ENCODE measurements at regions not wholly inside any gene's neighbourhood (a gene's known extent, or its start where the extent isn't known, plus 50 kb on each side); places are given as distances from the start of the nearest gene placed in this dataset.

DNA sequence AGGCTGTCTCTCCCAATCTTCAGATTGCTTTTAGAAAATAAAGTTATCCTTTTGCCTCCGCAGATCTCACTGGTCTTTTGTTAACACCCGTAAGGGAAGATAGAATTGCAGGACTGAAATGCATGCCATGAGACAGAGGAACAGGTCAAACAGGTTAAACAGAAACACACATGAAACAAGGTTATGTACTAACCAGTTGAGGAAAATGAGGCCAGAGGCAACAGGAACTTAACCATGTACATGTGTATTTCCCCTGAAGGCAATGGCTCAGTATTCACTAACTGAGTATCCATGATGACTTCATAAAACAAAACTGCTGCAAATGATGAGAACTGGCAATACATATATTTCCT lies 169.1 kb upstream of the NSMCE3 start:
- Histone ChIP-seq H3K9me3 (ENCODE audit: control insufficient read depth, low read depth, low read length) (no peaks in the 10 kb centered on the region), H4K20me1 (ENCODE audit: control insufficient read depth, insufficient read depth, insufficient read length) (no peaks in the 10 kb centered on the region), H3K18ac (ENCODE audit: insufficient read length, low read depth, low read length) (no peak overlapping the region), H2AK5ac (ENCODE audit: insufficient read length, low read length) (no peak overlapping the region), H3K4me2 (ENCODE audit: insufficient read depth, insufficient read length, low read length) (no peak overlapping the region), H3T11ph (ENCODE audit: low read length) (no peak overlapping the region), H2BK120ac (ENCODE audit: low read depth, low read length, poor library complexity, severe bottlenecking) (no peak overlapping the region), H3K79me1 (ENCODE audit: insufficient read depth, low read depth, low read length, poor library complexity, severe bottlenecking) (no peaks in the 10 kb centered on the region), H3K4me1 (ENCODE audit: insufficient read depth, low read length) (peaks cover 9% of the 10 kb centered on the region; the same call in 1 of the 2 replicates), H3K79me2 (ENCODE audit: insufficient read depth, low read length) (no peaks in the 10 kb centered on the region; the same call in 1 of the 2 replicates), H3K9ac (ENCODE audit: extremely low read depth, insufficient read length, low read length) (no peak overlapping the region), H3K27me3 (ENCODE audit: insufficient read depth, low read length) (no peaks in the 10 kb centered on the region), H4K91ac (ENCODE audit: insufficient read length, low read depth, low read length) (no peak overlapping the region), H3K14ac (ENCODE audit: insufficient read depth, low read length) (no peak overlapping the region), H3K23ac (ENCODE audit: insufficient read length, low read depth, low read length) (no peak overlapping the region), H3K27ac (ENCODE audit: insufficient read length, low read depth, low read length) (no peak overlapping the region), H2BK15ac (ENCODE audit: low read depth, low read length) (no peak overlapping the region), H2BK12ac (ENCODE audit: insufficient read length, low read depth, low read length) (no peak overlapping the region), H2BK20ac (ENCODE audit: low read depth, low read length, poor library complexity, severe bottlenecking) (no peak overlapping the region), H4K8ac (replicated peaks; ENCODE audit: insufficient read length, low read depth, low read length) (no peak overlapping the region), H4K5ac (ENCODE audit: insufficient read length, low read depth, low read length) (no peak overlapping the region), H3K4ac (ENCODE audit: low read depth, low read length) (no peak overlapping the region), H3K56ac (ENCODE audit: insufficient read length, low read depth, low read length) (no peak overlapping the region), H2AFZ (ENCODE audit: low read length) (no peak overlapping the region), H2BK5ac (ENCODE audit: insufficient read length, low read length) (no peak overlapping the region), H3K23me2 (ENCODE audit: insufficient read length, low read depth, low read length, poor library complexity, severe bottlenecking) (no peaks in the 10 kb centered on the region)
- Mint-ChIP-seq H3K9me3 (no peaks in the 10 kb centered on the region), H3K4me3 (no peak overlapping the region), H3K27me3 (ENCODE audit: low read depth) (no peaks in the 10 kb centered on the region), H3K4me1 (peaks cover 17 to 18% of the 10 kb centered on the region in 2 experiments), H3K36me3 (ENCODE audit: insufficient read depth in 1 of 3, low read depth in 3 of 3) (no peaks in the 10 kb centered on the region), H3K27ac (no peak overlapping the region)
- WGBS (ENCODE audit: extremely low coverage, insufficient read length, low lambda C conversion rate): no CpG with 5 or more reads among the region's 2 CpGs
- DNase-seq: no peak
- TF ChIP-seq, protein P1, sequence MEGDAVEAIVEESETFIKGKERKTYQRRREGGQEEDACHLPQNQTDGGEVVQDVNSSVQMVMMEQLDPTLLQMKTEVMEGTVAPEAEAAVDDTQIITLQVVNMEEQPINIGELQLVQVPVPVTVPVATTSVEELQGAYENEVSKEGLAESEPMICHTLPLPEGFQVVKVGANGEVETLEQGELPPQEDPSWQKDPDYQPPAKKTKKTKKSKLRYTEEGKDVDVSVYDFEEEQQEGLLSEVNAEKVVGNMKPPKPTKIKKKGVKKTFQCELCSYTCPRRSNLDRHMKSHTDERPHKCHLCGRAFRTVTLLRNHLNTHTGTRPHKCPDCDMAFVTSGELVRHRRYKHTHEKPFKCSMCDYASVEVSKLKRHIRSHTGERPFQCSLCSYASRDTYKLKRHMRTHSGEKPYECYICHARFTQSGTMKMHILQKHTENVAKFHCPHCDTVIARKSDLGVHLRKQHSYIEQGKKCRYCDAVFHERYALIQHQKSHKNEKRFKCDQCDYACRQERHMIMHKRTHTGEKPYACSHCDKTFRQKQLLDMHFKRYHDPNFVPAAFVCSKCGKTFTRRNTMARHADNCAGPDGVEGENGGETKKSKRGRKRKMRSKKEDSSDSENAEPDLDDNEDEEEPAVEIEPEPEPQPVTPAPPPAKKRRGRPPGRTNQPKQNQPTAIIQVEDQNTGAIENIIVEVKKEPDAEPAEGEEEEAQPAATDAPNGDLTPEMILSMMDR (conservative IDR thresholded peaks at IDR 0.05): no peak

Data from H9 (cell line).